ENCODE measurements at regions not wholly inside any gene's neighbourhood (a gene's known extent, or its start where the extent isn't known, plus 50 kb on each side); places are given as distances from the start of the nearest gene placed in this dataset.
"Not testable (repeated sequence)": the region's sequence is repeated elsewhere in the genome, so short reads cannot be mapped to it uniquely, and the experiment has no call there.

GRCh38 chr14:76701981-76702380 lies 59.3 kb upstream of the VASH1 start:
- no peak for DNase-seq

DNA sequence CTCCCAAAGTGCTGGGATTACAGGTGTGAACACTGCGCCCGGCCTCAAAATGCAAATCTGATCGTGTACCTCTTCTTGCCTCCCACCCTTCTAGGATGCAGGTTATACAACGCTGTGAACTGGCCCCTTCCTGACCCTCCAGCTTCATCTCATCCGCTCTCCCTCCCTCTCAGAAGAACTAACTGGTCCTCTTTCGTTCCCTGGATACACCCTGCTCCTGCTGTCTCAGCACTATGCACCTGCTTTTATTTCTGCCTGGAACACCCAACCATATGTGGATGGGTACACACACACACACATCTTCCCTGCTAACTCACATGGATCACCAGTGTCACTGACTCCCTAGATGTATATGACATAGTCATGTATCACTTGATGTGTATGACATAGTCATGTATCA lies 56.1 kb upstream of the VASH1 start:
- no peak for DNase-seq

DNA sequence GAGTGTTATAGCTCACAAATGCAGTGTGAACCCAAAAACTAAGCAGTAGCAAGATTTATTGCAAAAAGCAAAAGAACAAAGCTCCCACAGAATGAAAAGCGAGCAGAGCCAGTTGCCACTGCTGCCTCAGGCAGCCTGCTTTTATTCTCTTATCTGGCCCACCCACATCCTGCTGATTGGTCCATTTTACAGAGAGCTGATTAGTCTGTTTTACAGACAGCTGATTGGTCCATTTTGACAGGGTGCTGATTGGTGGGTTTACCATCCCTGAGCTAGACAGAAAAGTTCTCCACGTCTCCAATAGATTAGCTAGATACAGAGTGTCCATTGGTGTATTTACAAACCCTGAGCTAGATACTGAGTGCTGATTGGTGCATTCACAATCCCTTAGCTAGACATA lies 55.1 kb upstream of the VASH1 start:
- DNase-seq, result not testable (repeated sequence)

DNA sequence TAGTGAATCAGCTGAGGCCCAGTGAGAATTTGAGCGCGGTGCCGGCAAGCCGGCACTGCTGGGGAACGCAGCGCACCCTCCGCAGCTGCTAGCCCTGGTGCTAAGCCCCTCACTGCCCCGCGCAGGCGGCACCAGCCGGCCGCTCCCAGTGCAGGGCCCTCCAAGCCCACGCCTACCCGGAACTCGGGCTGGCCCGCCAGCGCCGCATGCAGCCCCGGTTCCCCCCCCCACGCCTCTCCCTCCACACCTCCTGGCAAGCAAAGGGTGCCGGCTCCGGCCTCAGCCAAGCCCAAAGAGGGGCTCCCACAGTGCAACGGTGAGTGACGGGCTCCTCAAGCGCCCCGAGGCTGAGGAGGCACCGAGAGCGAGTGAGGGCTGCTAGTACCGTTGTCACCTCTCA lies 54.5 kb upstream of the VASH1 start:
- no peak for DNase-seq

GRCh38 chr14:76708028-76708427 lies 53.2 kb upstream of the VASH1 start:
- no peak for DNase-seq

DNA sequence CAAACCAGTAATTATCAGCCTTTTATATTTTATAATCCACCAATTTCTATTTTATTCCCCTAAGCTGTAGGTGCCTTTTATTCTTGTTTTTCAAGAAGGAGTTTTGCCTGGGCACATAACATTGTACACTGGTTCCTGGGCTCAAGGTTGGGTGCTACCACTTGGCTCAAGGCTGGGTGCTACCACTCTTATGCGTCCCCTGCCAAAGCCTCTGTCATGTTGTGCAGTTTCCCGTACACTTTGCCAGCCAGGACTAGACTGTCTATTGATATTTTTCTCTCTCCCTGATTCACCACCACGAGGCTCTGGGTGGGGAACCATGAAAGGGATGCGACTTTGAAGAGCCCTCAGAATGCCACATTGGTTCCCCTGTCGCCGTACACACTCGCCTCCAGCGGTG lies 52.5 kb upstream of the VASH1 start:
- no peak for DNase-seq

DNA sequence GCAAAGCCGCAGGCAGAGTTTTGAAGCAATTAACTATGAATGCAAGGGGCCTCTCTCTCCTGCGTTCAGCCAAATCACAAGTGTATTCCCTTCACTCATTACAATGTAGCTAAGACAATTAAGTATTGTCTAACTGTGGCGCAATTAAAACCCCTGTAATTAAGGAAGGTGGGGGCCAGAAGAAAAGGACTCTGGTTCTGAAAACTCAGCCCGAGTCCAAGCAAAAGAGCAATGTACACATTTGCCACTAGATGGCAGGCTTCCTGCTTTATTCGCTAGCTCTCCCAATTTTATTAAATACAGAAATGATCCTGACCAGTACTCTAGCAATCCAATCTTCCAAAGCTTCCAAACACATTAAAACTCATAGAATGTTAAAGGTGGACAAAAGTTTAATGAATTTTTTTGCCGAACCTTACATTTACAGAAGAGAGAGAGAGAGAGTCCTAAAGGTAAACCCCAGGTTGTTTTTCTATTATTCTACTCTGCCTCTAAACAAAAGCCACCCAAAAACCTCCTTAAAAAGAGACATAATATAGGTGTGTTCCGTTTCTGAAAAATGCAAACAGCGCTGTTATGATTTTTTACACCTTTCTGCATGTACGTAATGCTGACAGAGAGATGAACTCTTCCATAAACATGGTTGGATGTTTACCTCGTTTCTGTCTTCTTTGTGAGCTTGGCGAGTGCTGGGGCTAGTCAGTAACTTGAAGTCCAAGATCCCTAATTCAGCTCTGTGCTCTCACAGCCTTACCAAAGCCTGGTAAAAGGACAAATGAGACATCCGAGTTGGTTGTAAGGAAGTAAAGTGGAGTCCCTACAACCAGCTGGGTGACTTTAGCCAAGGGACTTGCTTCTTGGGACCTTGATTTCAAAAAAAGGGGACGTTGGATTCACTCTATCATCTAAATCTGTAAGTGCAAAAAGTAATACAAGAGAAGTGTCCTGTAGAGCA lies 50.9 kb upstream of the VASH1 start:
- DNase-seq, result peak; percentile 75
